ENCODE measurements at regions not wholly inside any gene's neighbourhood (a gene's known extent, or its start where the extent isn't known, plus 50 kb on each side); places are given as distances from the start of the nearest gene placed in this dataset.

GRCh38 chr13:105538346-105538745 lies 997.1 kb downstream of the EFNB2 start:
- TF ChIP-seq CTCF (IDR thresholded peaks at IDR 0.05) (no peak), POLR2A (IDR thresholded peaks at IDR 0.05) (no peak), POLR2AphosphoS5 (IDR thresholded peaks at IDR 0.05) (no peak)

Measured in breast epithelium (tissue), 3 donors.